ENCODE measurements at regions not wholly inside any gene's neighbourhood (a gene's known extent, or its start where the extent isn't known, plus 50 kb on each side); places are given as distances from the start of the nearest gene placed in this dataset.

- TF ChIP-seq, protein P1, sequence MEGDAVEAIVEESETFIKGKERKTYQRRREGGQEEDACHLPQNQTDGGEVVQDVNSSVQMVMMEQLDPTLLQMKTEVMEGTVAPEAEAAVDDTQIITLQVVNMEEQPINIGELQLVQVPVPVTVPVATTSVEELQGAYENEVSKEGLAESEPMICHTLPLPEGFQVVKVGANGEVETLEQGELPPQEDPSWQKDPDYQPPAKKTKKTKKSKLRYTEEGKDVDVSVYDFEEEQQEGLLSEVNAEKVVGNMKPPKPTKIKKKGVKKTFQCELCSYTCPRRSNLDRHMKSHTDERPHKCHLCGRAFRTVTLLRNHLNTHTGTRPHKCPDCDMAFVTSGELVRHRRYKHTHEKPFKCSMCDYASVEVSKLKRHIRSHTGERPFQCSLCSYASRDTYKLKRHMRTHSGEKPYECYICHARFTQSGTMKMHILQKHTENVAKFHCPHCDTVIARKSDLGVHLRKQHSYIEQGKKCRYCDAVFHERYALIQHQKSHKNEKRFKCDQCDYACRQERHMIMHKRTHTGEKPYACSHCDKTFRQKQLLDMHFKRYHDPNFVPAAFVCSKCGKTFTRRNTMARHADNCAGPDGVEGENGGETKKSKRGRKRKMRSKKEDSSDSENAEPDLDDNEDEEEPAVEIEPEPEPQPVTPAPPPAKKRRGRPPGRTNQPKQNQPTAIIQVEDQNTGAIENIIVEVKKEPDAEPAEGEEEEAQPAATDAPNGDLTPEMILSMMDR (IDR thresholded peaks at IDR 0.05; ENCODE audit: extremely low read depth, insufficient read depth, missing control alignments): no peak
- in situ Hi-C loops (cut with MboI; ENCODE audit: low pct_unique_long_range_greater_than_20kb, low sequenced_read_pairs, unreplicated experiment): no loop called here
- DNase-seq (ENCODE audit: low spot score): no peak
Measured at GRCh38 chr16:82396509-82396908, 226.5 kb upstream of the MPHOSPH6 start.

DNA sequence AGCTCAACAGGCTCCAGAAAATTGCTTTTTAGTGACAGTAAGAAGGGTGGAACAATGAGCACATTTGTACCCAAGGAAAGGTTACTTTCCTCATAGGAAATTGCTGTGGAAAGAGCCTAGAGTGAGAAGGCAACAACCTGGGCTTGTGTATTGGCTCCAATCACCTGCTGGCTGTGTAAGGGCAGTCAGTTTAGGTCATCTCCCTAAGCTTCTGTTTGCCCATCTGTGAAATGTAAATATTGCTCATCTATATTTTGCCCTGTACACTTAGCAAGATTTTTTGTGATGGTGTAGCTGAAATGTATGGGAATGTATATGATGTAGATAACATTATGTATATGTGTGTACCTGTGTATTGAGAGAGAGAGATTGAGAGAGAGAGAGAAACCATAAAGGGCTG, 225.2 kb upstream of the MPHOSPH6 start:
- DNase-seq (ENCODE audit: low spot score): no peak
- TF ChIP-seq, protein P1 (IDR thresholded peaks at IDR 0.05; ENCODE audit: extremely low read depth, insufficient read depth, missing control alignments): no peak
- in situ Hi-C loops (cut with MboI; ENCODE audit: low pct_unique_long_range_greater_than_20kb, low sequenced_read_pairs, unreplicated experiment): no loop called here

DNA sequence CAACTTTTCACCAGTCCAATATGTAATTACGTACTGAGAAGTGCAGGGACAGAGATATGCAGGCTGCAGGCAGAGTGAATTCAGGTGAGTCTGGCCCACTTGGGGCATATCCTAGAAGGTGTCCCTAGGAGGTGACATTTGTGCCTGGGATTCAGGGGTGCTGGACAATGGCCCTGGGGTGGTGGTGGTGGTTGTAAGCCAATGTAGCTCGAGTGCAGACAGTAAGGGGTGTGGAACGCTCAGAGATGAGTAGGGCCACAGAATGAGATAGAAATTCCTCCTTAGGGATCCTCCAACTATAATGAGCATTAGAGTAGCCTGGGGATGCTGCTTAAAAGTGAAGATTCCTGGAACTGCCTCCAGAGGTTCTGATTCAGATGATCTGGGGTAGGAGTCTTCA, 221.7 kb upstream of the MPHOSPH6 start:
- in situ Hi-C loops (cut with MboI; ENCODE audit: low pct_unique_long_range_greater_than_20kb, low sequenced_read_pairs, unreplicated experiment): no loop called here
- no peak for DNase-seq (ENCODE audit: low spot score)
- TF ChIP-seq, protein P1 (IDR thresholded peaks at IDR 0.05; ENCODE audit: extremely low read depth, insufficient read depth, missing control alignments): no peak

- TF ChIP-seq, protein P1 (IDR thresholded peaks at IDR 0.05; ENCODE audit: extremely low read depth, insufficient read depth, missing control alignments): no peak
Measured at GRCh38 chr16:82389956-82390650, 220.1 kb upstream of the MPHOSPH6 start.

DNA sequence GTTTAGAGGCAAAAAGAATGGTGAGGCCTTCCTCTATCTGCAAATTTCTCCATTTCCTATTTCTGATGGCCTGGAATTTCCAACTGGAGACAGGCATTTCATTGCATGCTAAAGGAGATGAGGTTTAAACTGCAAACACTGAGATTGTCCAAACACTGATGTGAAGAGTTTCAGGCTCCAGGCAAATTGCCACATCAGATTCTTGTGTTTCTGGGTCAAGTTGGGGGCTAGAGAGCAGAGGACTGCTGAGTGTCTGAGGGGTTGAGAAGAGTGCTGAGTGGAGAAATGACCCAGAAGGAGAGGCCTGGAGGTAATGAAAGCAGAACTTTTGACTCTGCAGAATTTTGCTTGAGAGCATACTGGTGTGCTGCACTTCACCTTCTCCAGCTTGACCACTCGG, 216.7 kb upstream of the MPHOSPH6 start:
- in situ Hi-C loops (cut with MboI; ENCODE audit: low pct_unique_long_range_greater_than_20kb, low sequenced_read_pairs, unreplicated experiment): no loop called here
- no peak for DNase-seq (ENCODE audit: low spot score)
- TF ChIP-seq, protein P1 (IDR thresholded peaks at IDR 0.05; ENCODE audit: extremely low read depth, insufficient read depth, missing control alignments): no peak

More at GRCh38 chr16:82389956-82390650, 220.1 kb upstream of the MPHOSPH6 start:
- no peak for DNase-seq (ENCODE audit: low spot score)
- in situ Hi-C loops (cut with MboI; ENCODE audit: low pct_unique_long_range_greater_than_20kb, low sequenced_read_pairs, unreplicated experiment): no loop called here

GRCh38 chr16:82384949-82385348, 214.9 kb upstream of the MPHOSPH6 start:
- in situ Hi-C loops (cut with MboI; ENCODE audit: low pct_unique_long_range_greater_than_20kb, low sequenced_read_pairs, unreplicated experiment): no loop called here
- DNase-seq (ENCODE audit: low spot score): no peak
- TF ChIP-seq, protein P1 (IDR thresholded peaks at IDR 0.05; ENCODE audit: extremely low read depth, insufficient read depth, missing control alignments): no peak
